Mammary epithelial cell (primary cell): ENCODE measurements at regions not wholly inside any gene's neighbourhood (a gene's known extent, or its start where the extent isn't known, plus 50 kb on each side); places are given as distances from the start of the nearest gene placed in this dataset.

Experiments
- EZH2 ChIP-seq: IDR thresholded peaks from 2 replicates; pipeline ENCODE4 v1.6.1; 2012; ENCODE audit warnings: low read length, inconsistent platforms, borderline replicate concordance
- TF ChIP-seq, protein P1 (sequence below), 2 donors: IDR thresholded peaks in 1 of 2; conservative IDR thresholded peaks in 1 of 2; 2 replicates each; pipeline ENCODE4 v1.5.1; 2011 to 2012; ENCODE audit warnings: inconsistent platforms in 2 of 2, low read length in 2 of 2, mild to moderate bottlenecking in 2 of 2, control low read depth in 1 of 2, low read depth in 1 of 2; ENCODE audit not compliant: insufficient read depth in 1 of 2; ENCODE audit errors: extremely low read depth in 1 of 2

DNA sequence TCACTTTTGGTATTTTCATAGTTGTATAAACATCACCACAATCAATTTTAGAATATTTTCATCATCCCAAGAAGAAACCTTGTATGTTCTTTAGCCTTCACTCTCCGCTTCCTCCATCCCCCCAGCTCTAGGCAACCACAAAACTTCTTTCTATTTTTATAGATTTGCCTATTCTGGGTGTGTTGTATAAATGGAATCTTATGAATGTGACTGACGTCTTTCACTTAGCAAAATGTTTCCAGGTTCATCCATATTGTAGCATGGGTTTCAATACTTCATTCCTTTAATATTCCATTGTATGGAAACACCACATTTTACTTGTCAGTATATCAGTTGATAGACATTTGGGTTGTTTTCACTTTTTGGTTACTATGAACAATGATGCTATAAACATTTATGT lies 335.8 kb upstream of the GOLIM4 start:
- TF ChIP-seq, protein P1, sequence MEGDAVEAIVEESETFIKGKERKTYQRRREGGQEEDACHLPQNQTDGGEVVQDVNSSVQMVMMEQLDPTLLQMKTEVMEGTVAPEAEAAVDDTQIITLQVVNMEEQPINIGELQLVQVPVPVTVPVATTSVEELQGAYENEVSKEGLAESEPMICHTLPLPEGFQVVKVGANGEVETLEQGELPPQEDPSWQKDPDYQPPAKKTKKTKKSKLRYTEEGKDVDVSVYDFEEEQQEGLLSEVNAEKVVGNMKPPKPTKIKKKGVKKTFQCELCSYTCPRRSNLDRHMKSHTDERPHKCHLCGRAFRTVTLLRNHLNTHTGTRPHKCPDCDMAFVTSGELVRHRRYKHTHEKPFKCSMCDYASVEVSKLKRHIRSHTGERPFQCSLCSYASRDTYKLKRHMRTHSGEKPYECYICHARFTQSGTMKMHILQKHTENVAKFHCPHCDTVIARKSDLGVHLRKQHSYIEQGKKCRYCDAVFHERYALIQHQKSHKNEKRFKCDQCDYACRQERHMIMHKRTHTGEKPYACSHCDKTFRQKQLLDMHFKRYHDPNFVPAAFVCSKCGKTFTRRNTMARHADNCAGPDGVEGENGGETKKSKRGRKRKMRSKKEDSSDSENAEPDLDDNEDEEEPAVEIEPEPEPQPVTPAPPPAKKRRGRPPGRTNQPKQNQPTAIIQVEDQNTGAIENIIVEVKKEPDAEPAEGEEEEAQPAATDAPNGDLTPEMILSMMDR (conservative IDR thresholded peaks at IDR 0.05 in 1 of 2, IDR thresholded peaks at IDR 0.05 in 1 of 2; ENCODE audit: extremely low read depth in 1 of 2, insufficient read depth in 1 of 2, low read depth in 1 of 2, low read length in 2 of 2): no peak
- no peak for TF ChIP-seq EZH2
